ENCODE measurements at regions not wholly inside any gene's neighbourhood (a gene's known extent, or its start where the extent isn't known, plus 50 kb on each side); places are given as distances from the start of the nearest gene placed in this dataset.
"Not testable (repeated sequence)": the region's sequence is repeated elsewhere in the genome, so short reads cannot be mapped to it uniquely, and the experiment has no call there.

- DNase-seq: no peak
Observed at GRCh38 chr2:52429171-52429570, 1338.4 kb upstream of the CHAC2 start.

GRCh38 chr2:52428224-52428623 is 1339.4 kb upstream of the CHAC2 start:
- DNase-seq: no peak

GRCh38 chr2:52423655-52424054 is 1343.9 kb upstream of the CHAC2 start:
- DNase-seq: no peak

- no peak for DNase-seq
Observed at GRCh38 chr2:52423111-52423510, 1344.5 kb upstream of the CHAC2 start.

GRCh38 chr2:52416340-52416739 is 1351.3 kb upstream of the CHAC2 start:
- DNase-seq: peak in 2 of 3 experiments; percentile 3 to 45

- DNase-seq: peak in 2 of 3 experiments; percentile 38 to 85
Observed at GRCh38 chr2:52414561-52415295, 1352.9 kb upstream of the CHAC2 start.

GRCh38 chr2:52409308-52410118 is 1358.1 kb upstream of the CHAC2 start:
- DNase-seq: not testable (repeated sequence)

DNA sequence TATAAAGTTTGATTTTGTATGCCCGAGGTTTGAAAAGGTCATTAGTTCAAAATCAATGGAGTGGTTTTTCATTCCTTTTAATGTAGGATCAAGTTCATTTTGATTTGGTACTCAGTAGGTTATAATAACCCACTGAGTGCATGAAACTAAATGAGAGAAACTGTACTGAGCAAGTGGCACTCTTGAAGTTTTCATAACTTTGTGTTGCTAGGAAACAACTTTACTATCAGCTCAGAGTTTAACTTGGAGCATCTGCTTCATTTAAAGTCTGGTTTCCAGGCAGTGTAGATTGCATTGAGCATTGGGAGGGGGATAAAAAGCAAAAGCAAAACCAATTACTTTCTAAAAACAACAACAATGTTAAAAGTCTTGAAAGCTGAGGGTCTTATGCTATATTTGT is 1361.6 kb upstream of the CHAC2 start:
- no peak for DNase-seq

GRCh38 chr2:52404866-52405265 is 1362.7 kb upstream of the CHAC2 start:
- no peak for DNase-seq

- DNase-seq: no peak
Observed at GRCh38 chr2:52404046-52404445, 1363.6 kb upstream of the CHAC2 start.

DNA sequence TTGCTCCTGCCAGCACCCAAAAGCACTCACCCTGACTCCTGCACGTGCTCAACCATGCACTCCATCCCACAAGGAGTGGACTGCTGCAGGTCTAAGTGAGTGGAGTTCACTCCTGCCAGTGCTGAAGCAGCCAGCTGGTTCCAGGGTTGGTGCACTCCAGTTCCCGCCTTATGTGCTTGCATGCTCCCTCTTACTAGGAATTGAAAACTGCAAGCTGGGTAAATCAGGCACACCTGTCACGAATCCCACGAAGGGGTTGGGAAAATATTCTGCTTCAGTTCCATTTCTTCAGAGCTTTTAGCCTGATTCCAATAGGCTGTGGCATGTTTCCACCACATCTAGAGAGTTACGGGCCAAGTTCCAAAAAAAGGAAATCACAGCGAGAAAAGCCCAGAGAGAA is 1365.5 kb upstream of the CHAC2 start:
- DNase-seq: no peak

- DNase-seq: no peak
Observed at GRCh38 chr2:52396836-52397235, 1364.9 kb upstream of the NRXN1 start.

DNA sequence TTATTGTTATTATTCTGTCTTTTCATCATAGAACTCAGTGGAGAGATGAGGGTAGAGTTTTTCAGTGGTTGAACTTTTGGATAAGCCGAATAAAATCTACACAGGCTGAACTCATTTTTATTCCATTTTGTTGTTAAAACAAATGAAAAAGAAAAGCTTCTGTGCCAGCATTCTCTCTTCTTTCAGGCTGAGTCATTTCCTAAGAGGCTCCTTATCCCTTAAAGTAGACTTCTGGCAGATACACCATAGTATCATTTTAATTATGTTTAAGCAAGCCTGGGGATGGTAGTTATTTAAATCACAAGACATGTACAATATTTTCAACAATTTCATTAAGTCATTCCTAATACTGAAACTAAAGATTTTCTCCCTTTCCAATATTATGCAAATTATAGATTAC is 1364.0 kb upstream of the NRXN1 start:
- DNase-seq: no peak

GRCh38 chr2:52391621-52392020 is 1359.7 kb upstream of the NRXN1 start:
- no peak for DNase-seq

DNA sequence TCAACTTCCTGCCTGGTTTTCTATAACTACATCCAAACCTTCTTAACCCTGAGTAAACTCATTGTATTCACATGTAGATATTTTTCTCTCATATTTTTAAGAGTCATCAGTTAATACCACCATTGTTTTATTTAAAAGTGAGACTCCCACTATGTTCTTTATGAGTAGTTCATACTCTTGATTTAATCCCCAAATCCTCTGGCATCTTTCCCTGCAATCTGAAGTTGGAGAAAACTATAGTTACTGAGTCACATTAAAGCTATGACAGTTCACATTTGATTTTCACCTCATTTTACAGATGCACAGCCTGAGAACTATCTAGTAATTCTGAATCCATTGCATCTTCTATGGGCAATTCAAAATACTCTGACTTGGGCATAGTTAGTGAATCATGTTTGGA is 1358.7 kb upstream of the NRXN1 start:
- no peak for DNase-seq

GRCh38 chr2:52387937-52388590 is 1356.1 kb upstream of the NRXN1 start:
- DNase-seq: no peak

- no peak for DNase-seq
Observed at GRCh38 chr2:52386433-52387030, 1354.6 kb upstream of the NRXN1 start.

DNA sequence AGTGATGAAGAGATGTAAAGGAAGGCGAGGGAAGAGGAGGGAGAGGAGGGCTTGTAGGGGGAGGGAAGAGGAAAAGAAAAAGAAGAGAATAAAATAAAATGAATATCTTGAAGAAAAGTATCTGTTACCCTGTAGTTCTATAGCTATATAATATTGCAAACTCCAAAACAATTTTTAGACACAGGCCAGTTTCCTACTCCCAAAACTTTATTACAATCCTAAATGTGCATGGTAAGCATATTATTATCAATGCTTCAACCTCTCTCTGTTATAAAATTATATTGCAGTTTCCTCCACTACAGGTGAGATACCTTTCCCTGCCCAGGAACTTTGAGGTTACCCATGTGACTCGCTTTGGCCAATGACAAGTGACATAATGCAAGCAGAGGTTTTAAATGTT is 1351.6 kb upstream of the NRXN1 start:
- DNase-seq: no peak

- peak in 1 of 3 experiments; percentile 43 for DNase-seq
Observed at GRCh38 chr2:52369178-52369577, 1337.2 kb upstream of the NRXN1 start.

DNA sequence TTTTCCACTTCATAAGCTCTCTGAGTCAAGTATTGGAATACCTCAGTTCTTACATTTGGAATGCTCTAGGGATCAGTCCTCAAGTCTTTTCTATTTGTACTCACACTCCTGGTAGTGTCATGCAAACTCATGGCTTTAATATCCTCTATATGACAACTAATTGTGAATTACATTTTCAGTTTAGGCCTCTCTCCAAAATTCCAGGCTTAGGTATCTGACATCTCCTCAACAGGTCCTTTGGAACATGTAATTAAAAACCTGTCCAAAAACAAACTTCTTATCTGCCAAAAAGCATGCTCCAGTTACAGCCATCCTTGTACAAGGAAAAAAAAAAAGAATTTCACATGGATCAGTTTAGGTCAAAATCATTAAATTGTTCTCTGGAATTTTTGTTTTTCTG is 1336.2 kb upstream of the NRXN1 start:
- DNase-seq: no peak

DNA sequence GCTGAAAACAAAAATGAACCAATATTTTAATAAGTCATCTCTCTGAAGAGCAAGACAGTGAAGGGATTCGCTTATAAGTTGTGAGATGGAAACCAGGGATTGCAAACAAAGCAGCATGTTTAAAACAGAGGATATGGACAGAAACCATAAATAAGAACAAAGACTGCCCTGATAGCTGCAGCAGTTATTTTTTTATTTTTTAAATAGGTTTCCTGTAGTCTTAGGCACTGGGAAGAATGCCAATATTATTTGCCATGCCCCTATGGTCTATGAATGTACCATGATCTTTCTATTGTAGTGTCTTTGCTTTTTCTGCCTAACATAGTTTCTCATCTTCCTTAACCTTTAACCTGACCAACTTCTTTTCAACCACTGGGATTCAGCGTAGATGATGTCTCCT is 1334.0 kb upstream of the NRXN1 start:
- DNase-seq: no peak

DNA sequence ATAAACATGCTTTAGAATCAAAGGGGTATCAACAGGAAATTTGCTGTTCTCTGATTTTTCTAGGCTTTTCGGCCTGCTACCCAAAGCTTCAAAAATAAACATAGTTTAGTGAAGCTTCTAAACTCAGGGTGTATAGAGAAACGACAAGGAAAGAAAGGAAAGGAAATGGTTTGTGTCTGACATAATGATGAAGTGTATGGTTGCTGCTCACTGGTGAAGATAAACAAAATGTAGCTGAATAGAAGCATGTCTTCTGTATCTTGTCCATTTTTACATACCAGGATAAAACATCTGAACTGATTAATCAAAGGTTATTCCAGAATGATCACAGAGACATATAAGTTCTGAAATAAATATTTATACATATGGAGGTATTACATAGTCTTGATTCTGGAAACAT is 1324.6 kb upstream of the NRXN1 start:
- DNase-seq: no peak

- no peak for DNase-seq
Observed at GRCh38 chr2:52347292-52347691, 1315.4 kb upstream of the NRXN1 start.
